Chondrocyte (in vitro differentiated cells): ENCODE measurements at regions not wholly inside any gene's neighbourhood (a gene's known extent, or its start where the extent isn't known, plus 50 kb on each side); places are given as distances from the start of the nearest gene placed in this dataset.

Experiments used
- DNase-seq: peaks from one replicate; pipeline ENCODE4 v3.0.0; 2021; ENCODE audit warnings: mixed read lengths, low spot score
- H3K27ac Mint-ChIP-seq: one replicate; pipeline ENCODE4 v1.8.0; 2021; ENCODE audit warnings: mild to moderate bottlenecking, moderate library complexity, mixed read lengths; ENCODE audit not compliant: unreplicated experiment
- H3K27me3 Mint-ChIP-seq: 2 replicates; pipeline ENCODE4 v1.8.0; 2021; ENCODE audit warnings: low read depth, mixed read lengths
- H3K36me3 Mint-ChIP-seq: 2 replicates; pipeline ENCODE4 v1.8.0; 2021; ENCODE audit warnings: low read depth, mixed read lengths
- H3K4me1 Mint-ChIP-seq: 2 replicates; pipeline ENCODE4 v1.8.0; 2021; ENCODE audit warnings: low read depth, mild to moderate bottlenecking, mixed read lengths
- H3K4me3 Mint-ChIP-seq: one replicate; pipeline ENCODE4 v1.8.0; 2021; ENCODE audit warnings: mild to moderate bottlenecking, moderate library complexity, mixed read lengths; ENCODE audit not compliant: unreplicated experiment
- H3K9me3 Mint-ChIP-seq: 2 replicates; pipeline ENCODE4 v1.8.0; 2021; ENCODE audit warnings: low read depth, mixed read lengths
- TF ChIP-seq, protein P1 (sequence below): fragments of 200-600 bp; sonication (generic); IDR thresholded peaks from 2 replicates; pipeline ENCODE4 v1.5.0; 2021; ENCODE audit warnings: antibody characterized with exemption, mild to moderate bottlenecking, moderate library complexity

DNA sequence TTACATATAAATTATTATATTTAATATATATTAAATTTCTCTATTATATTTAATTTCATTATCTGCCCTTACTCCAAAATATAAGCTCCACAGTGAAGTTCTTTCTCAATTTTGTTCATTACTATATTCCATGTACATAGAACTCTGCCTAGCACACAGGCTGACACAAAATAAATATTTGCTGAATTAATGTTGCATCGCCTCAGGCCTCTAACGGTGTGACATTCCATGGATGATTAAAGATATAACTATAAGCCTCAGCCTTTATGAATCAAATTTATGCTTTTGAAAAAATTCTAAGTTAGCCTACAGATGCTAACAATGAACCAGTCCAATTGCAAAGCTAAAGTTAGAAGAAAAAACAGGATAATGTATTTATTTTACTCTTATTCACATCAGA, 1337.2 kb upstream of the NRXN1 start:
- no peaks in the 10 kb centered on the region for H3K36me3 Mint-ChIP-seq
- TF ChIP-seq, protein P1, sequence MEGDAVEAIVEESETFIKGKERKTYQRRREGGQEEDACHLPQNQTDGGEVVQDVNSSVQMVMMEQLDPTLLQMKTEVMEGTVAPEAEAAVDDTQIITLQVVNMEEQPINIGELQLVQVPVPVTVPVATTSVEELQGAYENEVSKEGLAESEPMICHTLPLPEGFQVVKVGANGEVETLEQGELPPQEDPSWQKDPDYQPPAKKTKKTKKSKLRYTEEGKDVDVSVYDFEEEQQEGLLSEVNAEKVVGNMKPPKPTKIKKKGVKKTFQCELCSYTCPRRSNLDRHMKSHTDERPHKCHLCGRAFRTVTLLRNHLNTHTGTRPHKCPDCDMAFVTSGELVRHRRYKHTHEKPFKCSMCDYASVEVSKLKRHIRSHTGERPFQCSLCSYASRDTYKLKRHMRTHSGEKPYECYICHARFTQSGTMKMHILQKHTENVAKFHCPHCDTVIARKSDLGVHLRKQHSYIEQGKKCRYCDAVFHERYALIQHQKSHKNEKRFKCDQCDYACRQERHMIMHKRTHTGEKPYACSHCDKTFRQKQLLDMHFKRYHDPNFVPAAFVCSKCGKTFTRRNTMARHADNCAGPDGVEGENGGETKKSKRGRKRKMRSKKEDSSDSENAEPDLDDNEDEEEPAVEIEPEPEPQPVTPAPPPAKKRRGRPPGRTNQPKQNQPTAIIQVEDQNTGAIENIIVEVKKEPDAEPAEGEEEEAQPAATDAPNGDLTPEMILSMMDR = no peak
- H3K27me3 Mint-ChIP-seq = no peaks in the 10 kb centered on the region
- H3K27ac Mint-ChIP-seq = no peak overlapping the region
- H3K9me3 Mint-ChIP-seq = peaks cover 2% of the 10 kb centered on the region
- no peak for DNase-seq
- H3K4me1 Mint-ChIP-seq = no peaks in the 10 kb centered on the region
- H3K4me3 Mint-ChIP-seq = no peak overlapping the region

DNA sequence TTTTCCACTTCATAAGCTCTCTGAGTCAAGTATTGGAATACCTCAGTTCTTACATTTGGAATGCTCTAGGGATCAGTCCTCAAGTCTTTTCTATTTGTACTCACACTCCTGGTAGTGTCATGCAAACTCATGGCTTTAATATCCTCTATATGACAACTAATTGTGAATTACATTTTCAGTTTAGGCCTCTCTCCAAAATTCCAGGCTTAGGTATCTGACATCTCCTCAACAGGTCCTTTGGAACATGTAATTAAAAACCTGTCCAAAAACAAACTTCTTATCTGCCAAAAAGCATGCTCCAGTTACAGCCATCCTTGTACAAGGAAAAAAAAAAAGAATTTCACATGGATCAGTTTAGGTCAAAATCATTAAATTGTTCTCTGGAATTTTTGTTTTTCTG, 1336.2 kb upstream of the NRXN1 start:
- H3K4me3 Mint-ChIP-seq = no peak overlapping the region
- TF ChIP-seq, protein P1 = no peak

DNA sequence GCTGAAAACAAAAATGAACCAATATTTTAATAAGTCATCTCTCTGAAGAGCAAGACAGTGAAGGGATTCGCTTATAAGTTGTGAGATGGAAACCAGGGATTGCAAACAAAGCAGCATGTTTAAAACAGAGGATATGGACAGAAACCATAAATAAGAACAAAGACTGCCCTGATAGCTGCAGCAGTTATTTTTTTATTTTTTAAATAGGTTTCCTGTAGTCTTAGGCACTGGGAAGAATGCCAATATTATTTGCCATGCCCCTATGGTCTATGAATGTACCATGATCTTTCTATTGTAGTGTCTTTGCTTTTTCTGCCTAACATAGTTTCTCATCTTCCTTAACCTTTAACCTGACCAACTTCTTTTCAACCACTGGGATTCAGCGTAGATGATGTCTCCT, 1334.0 kb upstream of the NRXN1 start:
- Mint-ChIP-seq H3K4me3 (no peak overlapping the region), H3K4me1 (no peaks in the 10 kb centered on the region), H3K27ac (no peak overlapping the region), H3K9me3 (peaks cover 8% of the 10 kb centered on the region), H3K36me3 (no peaks in the 10 kb centered on the region), H3K27me3 (no peaks in the 10 kb centered on the region)
- no peak for DNase-seq
- TF ChIP-seq, protein P1 = no peak

More for the DNA sequence above, 1336.2 kb upstream of the NRXN1 start:
- Mint-ChIP-seq H3K36me3 (no peaks in the 10 kb centered on the region), H3K27me3 (no peaks in the 10 kb centered on the region), H3K4me1 (no peaks in the 10 kb centered on the region), H3K27ac (no peak overlapping the region), H3K9me3 (peaks cover 8% of the 10 kb centered on the region)
- DNase-seq = no peak

DNA sequence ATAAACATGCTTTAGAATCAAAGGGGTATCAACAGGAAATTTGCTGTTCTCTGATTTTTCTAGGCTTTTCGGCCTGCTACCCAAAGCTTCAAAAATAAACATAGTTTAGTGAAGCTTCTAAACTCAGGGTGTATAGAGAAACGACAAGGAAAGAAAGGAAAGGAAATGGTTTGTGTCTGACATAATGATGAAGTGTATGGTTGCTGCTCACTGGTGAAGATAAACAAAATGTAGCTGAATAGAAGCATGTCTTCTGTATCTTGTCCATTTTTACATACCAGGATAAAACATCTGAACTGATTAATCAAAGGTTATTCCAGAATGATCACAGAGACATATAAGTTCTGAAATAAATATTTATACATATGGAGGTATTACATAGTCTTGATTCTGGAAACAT, 1324.6 kb upstream of the NRXN1 start:
- DNase-seq = no peak
- Mint-ChIP-seq H3K9me3 (peaks cover 5% of the 10 kb centered on the region), H3K4me3 (no peak overlapping the region), H3K36me3 (no peaks in the 10 kb centered on the region), H3K4me1 (no peaks in the 10 kb centered on the region), H3K27me3 (no peaks in the 10 kb centered on the region), H3K27ac (no peak overlapping the region)
- TF ChIP-seq, protein P1 = no peak

DNA sequence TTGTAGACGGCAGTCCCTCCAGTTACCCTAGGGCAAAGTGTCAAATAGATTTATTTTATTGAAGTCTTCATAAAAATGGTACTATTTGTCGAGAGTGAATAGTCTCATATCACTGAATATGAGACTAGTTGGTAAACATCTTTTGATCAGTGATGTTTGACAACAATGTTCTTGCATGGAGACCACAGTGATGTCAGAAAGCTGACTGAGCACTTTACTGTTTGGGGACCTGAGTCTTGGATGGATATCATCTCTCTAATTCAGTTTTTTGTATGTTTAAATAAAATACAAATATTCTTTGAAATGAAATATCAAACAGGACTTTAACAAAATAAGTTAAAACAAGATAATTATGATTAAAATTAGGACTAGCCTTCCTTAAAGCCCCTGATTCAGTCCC, 1315.4 kb upstream of the NRXN1 start:
- TF ChIP-seq, protein P1 = no peak
- Mint-ChIP-seq H3K4me1 (no peaks in the 10 kb centered on the region), H3K4me3 (no peak overlapping the region), H3K36me3 (no peaks in the 10 kb centered on the region), H3K27me3 (peaks cover 2% of the 10 kb centered on the region), H3K9me3 (peaks cover 3% of the 10 kb centered on the region), H3K27ac (no peak overlapping the region)
- no peak for DNase-seq
